GM19238 (cell line): ENCODE measurements at regions not wholly inside any gene's neighbourhood (a gene's known extent, or its start where the extent isn't known, plus 50 kb on each side); places are given as distances from the start of the nearest gene placed in this dataset.

Experiments used
- DNase-seq: peaks from one replicate; pipeline ENCODE4 v3.0.0; 2011; ENCODE audit warnings: low spot score; ENCODE audit not compliant: insufficient read length

DNA sequence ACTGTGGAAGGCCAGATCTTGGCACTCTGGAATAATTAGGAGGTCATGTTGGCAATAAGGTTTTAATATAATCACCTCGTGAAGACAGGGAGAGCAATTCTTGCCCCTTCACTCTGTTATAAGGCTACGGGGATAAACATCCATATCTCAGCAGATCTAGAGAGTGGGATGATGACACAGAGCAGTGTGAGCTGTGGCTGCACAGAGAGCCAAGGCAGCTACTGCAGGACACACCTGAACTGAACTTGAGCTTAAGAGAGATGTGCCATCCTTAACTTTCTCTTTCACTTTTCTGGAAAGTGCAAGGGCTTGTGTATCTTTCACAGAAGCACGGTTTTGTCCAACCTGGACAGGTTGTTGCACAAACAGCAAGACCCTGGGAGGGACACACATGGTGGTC is 174.7 kb downstream of the GATA3 start:
- DNase-seq = no peak

DNA sequence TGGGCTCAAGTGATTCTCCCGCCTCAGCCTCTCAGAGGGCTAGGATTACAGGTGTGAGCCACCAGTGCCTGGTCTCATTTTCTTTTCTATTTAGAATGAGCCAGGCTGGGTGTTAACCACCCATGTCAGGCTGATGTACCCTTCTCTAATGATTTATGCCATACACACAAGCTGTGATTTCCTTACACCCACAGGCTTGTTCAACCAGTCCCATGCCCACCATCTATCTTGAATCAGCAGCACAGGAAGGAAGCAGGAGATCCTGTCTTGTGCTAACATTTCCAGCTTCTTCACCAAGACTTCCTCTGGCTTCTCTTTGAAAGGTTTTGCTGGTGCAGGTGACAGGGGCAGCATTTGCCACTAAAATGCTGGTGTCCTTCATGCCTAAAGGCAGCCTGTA is 176.4 kb downstream of the GATA3 start:
- no peak for DNase-seq

DNA sequence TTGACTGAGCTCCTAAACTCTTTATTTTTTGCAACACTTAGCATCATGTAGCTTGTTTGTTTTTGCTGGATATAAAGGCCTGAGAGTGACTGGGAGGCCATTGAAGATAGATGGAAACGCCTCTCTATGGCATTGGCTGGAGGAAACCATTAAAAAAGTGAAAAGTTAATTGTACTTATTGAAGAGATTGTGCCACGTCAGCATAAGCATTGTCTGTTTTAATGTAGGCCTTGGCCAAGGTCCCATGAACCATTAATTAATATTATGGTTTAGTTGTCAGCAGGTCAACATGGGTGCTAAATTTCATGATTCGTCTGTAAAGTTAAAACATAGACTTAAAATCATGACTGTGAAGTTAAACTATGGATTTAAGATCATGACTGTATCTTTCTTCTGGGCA is 178.6 kb downstream of the GATA3 start:
- DNase-seq = no peak

DNA sequence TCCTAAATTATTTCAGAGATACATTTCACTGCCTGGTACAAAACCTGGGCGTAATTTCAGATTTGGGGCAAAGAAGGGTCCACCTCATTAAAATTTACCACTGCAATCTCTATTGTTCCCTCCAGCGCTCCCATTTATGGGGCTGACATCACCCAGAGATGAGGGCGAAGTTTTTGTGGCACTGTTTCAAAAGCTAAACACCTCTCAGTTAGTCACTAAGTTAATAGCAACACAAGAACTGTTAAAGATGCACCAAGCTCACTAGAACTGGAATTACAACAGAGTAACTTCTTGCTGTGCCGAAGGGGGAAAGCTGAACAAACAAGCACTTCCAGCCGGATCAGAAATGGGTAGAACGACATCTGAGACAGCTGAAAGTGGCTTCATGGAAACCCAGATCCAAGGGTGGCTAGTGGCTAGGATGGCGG is 179.4 kb downstream of the GATA3 start:
- no peak for DNase-seq

DNA sequence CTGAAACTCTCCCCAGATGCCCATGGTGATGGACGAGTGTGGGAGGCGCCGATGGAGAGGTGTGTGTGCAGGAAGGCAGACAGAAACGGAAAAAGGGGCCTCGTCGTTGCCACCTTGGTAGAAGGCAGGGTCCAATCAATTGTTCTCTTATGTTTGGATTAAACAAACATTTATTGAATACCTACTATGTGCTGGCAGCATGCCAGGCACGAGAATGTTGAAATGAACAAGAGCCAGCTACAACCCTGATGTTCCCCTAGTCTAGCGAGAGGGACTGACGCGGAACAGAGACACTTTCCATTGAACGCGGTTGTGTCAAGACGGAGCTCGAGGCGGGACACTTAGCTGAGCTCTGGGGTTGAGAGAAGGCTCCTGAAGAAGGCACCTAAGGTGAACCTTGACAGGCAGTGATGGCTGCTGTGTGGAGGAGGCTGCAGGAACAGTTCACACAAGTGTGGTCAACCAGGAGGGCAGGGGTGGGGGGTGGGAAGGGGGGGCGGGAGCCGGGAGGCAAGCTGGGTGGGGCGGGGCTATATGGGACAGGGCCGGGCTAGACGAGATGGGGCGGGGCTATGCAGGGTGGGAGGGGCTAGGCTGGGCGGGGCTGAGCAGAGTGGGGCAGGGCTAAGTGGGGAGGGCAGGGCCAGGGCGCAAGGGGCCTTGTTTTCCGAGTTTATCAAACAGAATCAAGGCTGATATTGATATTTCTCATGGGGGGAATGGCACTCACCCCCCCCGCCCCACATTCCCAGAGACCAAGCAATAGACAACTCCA is 181.0 kb downstream of the GATA3 start:
- no peak for DNase-seq

DNA sequence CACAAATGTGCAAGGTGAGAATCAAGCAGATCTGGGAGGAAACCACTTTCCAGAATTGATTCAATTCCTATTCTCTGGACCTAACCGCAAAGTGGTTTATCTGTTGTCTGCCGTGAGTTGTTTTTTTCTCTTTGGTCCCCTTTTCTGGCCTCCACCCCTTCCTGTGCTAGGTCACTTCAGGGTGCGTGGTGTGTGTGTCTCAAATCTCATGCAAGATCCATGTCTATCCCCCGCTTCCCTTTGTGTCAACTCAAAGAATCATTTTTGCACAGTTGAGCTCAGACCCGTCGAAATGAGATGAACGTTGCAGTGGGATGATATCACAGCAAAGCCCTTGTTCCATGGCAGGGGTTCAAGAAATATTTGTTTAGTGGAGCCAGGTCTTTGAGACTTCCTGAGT is 184.5 kb downstream of the GATA3 start:
- DNase-seq = no peak

DNA sequence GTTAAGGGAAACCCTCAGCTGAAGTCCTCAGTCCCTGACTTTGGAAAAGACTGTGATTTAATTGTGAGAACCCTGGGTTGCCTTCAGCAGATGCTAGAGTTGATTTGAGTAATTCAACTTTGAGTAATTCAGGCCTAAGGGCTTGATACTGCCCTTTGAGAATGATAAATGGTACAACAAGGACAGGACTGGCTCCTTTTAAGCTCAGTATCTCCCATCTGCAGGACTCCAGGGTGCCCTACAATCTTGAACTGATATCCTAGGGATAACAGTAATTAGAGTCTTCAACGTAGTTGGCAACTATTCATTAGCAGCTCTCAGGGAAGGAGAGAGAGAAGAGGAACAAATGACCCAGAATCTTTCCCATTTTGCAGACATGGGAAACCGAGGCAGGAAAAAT is 186.4 kb downstream of the GATA3 start:
- DNase-seq = no peak

DNA sequence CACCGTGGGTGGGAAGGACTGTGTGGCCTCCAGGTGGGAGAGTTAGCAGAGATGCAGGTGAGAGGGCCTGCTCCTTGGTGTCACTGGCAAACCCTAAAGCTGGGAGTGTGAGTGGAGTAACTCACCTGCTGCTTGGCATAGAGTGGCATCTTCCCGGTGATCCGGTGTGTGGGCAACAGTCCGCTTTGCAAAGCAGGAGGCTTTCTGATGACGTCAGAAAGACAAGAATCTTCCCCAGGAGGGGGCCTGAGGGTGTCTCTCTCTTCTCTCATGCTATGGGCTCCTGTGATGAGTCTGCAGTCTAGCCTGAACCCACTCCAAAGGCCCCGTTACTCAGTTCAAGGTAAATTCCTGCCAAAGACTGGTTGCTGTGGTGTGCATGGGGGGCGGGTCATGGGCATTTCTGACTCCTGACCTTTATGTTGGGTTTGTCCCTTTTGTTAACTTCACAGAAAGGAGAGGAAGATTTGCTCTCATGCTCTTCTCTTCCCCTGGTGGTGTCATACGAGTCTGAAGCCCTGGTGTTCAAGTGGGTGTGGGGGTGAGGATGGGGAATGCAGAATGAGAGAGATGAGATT is 187.9 kb downstream of the GATA3 start:
- no peak for DNase-seq

DNA sequence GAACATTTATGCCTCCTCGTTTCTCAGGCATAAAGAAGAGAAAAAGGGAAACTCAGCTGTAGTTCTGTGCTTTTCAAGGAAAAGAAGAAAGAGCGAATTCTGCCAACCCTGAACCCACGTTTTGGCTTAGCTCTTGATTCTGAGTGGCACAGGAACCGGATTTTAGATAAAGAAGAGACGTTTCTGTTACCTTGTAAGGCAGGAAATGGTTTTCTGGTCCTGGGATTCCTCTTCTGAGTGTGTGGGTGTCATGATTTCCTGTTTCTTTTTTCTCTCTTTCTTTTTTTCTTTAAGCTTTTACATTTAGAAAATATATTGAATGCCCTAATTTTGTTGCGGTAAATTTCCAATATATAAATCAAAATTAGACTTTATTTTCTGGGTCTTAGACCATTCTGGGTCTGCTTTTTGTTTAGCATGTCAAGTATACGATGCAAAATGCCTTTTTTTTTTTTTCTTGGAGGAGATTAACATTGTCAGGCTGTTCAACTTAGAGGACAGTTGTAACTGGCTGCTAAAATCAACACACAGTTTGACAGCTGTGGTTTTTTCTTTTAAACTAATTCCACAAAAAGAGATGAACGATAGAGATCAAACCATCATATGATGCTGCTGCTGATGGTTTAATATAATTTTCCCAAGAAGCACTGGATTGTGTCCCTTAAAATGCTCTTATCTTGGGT is 190.8 kb downstream of the GATA3 start:
- DNase-seq = no peak

DNA sequence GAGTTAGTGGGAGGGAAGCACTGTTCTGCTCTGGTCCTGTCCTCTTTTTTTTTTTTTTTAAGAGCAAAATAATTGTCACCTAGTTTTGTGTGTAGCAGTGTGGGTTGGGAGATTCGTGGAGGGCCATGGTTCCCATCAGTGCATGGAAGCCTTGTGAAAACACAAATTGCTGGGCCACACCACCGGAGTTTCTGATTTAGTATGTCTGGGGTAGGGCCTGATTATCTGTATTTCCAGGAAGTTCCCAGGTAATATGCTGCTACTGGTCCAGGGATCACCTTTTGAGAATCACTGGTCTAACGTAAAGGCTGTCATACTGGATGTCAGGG is 191.3 kb downstream of the GATA3 start:
- no peak for DNase-seq

DNA sequence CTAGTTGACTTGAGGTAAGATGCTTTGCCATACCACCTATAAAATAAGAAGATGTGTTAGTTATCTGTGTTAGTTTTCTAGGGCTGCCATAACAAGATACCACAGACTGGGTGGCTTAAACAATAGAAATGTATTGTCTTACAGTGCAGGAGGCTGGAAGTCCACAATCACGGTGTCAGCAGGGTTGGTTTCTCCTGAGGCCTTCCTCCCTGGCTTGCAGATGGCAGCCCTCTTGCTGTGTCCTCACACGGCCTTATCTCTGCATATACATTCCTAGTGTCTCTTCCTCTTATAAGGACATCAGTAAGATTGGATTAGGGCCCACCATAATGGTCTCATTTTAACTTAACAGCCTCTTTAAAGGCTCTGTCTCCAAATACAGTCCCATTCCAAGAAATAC is 192.1 kb downstream of the GATA3 start:
- no peak for DNase-seq

DNA sequence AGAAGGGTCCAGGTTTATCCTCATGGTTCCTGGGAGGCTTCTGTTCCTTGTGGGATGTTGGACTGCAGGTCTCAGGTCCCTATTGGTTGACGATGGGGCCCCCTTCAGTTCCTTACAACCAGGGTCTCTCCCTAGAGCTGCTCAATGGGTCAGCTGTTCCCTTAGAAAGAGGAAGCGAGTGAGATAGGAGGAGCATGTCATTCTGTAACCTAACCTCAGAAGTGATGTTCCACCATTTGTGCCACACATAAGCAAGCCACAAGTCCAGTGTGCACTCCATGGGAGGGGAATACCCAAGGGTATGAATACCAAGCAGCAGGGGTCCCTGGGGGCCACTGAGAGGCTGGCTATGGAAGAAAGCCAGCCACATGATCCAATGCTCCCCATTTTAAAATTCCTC is 192.7 kb downstream of the GATA3 start:
- no peak for DNase-seq

DNA sequence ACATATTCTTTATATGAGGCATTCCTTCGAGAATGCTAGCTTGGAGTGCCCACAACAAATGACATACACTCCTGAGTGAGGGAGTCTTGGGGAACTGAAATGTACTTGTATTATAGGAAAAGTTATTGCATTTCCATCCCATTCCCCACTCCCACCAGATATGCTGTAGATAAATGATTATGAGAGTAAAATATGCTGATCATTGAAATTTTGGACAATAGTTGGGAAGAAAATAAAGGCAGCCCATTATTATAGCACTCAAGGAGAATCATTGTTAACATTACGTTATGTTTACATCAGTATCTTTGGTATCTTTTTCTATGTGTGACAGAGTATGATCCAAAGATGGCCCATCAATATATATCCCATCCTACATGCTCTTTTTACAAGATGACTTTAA is 194.4 kb downstream of the GATA3 start:
- no peak for DNase-seq

DNA sequence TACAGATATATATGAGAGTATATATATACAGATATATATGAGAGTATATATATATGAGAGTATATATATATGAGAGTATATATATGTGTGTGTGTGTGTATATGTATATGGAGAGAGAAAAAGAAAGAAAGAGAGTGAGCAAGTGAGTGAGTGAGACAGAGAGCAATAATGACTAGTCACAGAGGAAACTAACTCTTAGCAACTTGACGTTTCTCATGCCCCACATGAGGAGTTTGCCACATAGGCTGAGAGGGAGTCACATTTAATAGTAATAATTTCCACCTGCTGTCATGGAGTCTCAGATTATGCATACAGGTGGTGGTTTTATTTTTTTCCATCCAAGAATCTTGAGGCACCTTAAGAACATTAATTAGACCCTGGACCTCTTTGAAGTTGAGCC is 199.9 kb downstream of the GATA3 start:
- DNase-seq = no peak

DNA sequence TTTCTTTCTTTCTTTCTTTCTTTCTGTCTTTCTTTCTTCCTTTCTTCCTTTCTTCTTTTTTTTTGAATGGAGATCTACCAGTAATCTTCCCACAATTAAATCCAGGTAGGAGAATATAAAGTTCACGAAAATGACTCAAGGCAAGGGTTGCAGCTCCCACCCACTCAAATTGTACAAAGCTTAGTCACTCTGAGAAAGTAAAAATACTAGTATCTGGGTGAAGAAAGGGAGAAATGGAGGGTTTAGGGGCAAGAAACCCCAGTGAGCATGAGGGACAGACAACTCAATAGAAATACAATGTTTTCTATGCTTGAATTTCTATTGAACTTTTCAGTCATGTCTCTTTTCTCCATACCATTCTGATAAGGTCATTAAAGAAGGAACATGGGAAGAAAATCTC is 200.8 kb downstream of the GATA3 start:
- no peak for DNase-seq

DNA sequence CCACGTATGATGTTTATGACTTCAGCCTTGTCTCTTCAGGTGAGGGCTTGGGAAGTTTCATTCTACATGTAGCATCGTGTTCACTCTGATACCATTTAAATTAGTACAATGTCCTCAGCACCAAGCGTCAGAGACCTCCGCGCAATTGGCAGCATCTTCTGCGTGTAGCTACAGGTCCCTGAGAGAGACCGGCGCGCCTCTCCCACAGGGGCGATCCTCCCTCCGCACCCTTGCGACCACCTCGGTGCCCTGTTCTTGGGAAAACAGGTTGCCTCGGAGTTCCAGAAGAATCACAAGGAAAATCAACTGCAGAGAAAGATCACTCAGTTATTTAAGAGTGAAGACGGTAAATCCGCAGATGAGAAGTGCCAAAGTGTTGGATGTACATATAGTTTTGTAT is 206.2 kb downstream of the GATA3 start:
- no peak for DNase-seq

DNA sequence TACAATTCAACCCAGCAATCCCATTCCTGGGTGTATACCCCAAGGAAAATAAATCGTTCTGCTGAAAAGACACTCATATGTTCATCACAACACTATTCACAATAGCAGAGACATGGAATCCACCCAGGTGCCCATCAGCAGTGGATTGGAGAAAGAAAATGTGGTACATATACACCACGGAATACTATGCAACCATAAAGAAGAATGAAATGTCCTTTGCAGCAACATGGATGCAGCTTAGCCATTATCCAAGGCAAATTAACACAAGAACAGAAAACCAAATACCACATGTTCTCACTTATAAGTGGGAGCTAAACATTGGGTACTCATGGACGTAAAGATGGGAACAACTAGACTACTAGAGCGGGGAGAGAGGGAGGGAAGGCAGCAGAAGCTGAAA is 207.8 kb downstream of the GATA3 start:
- DNase-seq = no peak

DNA sequence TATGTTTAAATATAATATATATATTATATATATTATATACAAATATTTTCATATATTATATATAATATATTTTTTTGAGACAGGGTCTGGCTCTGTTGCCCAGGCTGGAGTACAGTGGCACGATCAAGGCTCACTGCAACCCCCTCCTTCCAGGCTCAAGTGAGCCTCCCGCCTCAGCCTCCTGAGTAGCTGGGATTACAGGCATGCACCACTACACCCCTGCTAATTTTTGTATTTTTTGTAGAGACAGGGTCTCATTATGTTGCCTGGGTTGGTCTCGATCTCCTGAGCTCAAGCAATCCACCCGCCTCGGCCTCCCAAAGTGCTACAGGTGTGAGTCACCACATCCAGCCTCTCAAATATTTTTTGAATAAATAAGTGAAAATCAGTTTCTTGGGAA is 215.5 kb downstream of the GATA3 start:
- no peak for DNase-seq

DNA sequence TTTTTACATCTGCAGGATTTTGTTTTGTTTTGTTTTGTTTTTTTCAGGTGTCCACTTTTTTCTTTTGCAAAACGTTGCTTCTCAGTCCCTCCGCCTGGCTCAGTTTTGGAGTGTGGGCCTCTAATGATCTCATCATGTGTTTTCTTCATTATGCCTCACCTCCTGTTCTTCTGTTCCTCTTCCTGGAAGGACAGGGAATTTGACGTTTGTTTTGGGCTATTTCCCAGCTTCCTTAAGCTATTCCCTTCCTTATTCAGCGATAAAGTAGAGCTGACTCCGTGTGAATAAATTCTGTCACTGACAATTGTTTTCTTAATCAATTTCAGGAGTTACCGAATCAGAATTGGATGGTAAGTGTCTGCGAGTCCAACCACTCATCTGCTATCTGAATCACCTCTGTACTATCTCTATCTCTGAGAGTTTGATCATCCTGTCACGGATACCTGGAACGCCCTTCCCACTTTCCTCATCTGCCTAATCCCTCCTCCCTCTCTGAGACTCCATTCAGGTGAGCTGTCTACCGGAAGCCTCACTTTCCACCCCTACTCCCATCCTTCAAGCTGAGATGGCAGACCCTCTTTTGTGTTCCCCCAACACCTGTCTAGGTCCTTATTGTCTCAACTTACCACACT is 218.4 kb downstream of the GATA3 start:
- DNase-seq = no peak

DNA sequence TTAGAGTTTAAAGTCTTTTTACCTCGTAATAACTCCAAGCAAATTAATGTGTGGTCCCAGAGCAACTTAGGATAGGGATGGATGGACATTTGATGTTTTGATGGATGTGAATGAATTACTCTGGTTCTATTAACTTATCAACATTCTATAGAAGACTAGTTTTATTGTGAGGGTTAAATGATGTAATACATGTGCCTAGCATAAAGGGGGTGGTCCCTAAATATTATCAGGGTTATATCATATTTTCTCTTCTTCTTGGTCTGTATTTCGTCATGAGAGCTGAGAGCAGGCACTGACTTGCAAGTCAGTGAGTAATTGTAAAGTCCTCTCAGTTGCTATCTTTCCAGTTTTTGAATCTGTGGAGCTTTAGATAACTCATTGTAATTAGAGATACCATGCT is 219.3 kb downstream of the GATA3 start:
- DNase-seq = no peak

DNA sequence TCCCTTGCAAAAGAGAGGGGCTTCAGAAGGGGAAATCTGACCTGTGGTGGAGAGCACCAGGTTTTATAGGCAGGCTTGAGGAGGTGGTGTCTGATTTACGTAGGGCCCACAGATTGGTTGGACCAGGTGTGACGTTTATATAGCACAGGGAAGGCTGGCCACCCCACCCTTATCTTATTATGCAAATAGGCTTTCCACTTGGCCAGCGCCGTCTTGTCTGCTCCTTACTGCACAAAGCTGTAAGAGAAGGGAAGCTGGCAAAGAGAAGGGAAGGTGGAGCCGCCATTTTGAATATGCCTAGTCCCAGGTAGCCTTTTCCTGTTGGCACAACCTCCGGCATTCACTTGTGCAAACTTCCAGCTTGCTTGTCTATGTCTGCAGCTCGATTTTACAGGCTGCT is 221.4 kb downstream of the GATA3 start:
- no peak for DNase-seq

DNA sequence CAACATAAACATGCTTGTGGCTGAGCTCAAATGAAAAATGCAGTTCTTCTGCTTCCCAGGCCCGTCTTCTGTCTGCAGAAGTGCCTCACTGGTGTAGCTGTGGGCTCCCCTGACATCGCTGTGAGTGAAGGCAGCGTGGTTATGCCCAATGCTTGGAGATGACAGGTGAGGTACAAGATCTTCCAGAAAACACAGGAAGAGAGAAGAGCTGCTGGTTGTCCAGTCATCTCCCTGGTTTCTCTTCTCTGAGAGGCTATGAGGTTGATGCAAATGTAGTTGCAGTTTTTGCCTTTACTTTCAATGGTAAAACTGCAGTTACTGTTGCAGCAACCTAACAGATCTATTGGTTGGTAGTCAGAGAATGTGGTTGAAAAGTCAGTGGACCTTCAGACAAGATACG is 223.6 kb downstream of the GATA3 start:
- no peak for DNase-seq

DNA sequence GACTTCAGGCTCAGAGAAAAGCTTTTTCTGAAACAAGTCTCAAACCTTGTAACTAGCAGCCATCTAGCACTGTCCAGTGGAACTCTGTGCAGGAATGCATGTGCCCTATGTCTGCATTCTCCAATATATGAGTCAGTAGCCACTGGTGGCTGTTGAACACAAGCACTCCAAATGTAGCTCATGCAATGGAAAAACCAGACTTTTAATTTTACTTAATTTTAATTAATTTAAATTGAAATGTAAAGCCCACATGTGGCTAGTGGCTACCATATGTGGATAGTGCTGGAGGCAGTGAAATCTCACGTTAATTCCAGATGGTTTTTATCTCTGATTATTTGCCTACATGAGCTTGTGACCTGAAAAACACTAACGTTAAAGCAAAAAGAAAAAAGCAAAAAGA is 225.1 kb downstream of the GATA3 start:
- DNase-seq = no peak
